ENCODE measurements at regions not wholly inside any gene's neighbourhood (a gene's known extent, or its start where the extent isn't known, plus 50 kb on each side); places are given as distances from the start of the nearest gene placed in this dataset.

DNA sequence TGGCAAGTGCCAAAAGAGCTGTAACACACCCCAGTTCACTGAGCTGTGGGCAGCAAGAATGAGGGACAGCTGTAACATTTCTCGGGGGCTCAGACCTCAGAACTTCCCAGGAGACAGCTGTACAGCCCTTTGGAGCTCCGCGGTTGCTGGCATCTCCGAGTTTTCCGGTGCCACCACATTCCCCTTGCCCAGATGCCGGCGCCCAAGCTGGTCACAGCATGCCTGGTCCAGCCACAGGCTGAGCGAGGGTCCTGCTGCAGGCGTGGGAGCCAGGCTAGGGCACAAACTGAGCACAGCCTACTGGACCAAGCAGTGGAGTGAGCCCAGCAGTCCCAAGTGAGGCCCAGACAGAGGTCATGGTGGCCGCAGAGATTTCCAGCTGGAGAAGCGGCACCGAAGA is 797.7 kb upstream of the EDIL3 start:
- H3K4me3 Mint-ChIP-seq (ENCODE audit: unreplicated experiment): no peak overlapping the region

DNA sequence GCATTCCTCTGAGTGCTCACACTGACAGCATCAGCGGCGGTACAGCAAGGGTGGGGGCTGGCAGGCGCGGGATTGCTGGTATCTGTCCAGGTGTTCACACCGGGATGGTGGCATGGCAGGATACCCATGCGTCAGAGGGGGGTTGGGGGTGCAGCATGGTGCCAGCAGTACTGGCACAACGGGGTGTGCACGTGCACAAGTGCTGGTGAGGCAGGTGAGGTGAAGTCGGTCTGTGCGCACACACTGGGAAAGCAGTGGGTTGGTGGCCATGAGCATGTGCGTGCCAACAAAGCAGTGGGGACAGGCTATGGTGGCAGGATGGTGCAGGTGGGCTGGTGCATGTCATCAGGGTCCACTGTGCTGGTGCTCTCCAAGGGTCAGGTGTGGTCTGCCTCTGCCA is 819.6 kb upstream of the EDIL3 start:
- ChIA-PET POLR2A (no interaction called here), CTCF (no interaction called here)
- TF ChIP-seq, protein P1, sequence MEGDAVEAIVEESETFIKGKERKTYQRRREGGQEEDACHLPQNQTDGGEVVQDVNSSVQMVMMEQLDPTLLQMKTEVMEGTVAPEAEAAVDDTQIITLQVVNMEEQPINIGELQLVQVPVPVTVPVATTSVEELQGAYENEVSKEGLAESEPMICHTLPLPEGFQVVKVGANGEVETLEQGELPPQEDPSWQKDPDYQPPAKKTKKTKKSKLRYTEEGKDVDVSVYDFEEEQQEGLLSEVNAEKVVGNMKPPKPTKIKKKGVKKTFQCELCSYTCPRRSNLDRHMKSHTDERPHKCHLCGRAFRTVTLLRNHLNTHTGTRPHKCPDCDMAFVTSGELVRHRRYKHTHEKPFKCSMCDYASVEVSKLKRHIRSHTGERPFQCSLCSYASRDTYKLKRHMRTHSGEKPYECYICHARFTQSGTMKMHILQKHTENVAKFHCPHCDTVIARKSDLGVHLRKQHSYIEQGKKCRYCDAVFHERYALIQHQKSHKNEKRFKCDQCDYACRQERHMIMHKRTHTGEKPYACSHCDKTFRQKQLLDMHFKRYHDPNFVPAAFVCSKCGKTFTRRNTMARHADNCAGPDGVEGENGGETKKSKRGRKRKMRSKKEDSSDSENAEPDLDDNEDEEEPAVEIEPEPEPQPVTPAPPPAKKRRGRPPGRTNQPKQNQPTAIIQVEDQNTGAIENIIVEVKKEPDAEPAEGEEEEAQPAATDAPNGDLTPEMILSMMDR (IDR thresholded peaks at IDR 0.05; ENCODE audit: unreplicated experiment): no peak
- H3K27me3 Mint-ChIP-seq (ENCODE audit: insufficient read depth, unreplicated experiment): no peaks in the 10 kb centered on the region
- H3K9me3 Mint-ChIP-seq (ENCODE audit: unreplicated experiment): no peaks in the 10 kb centered on the region
- no peak for DNase-seq (ENCODE audit: unreplicated experiment)
- no peaks in the 10 kb centered on the region for H3K36me3 Mint-ChIP-seq (ENCODE audit: insufficient read depth, unreplicated experiment)
- no peak overlapping the region for H3K4me3 Mint-ChIP-seq (ENCODE audit: unreplicated experiment)
- no TSS peak for BruUV-seq (replicated peaks)
- no peak overlapping the region for H3K27ac Mint-ChIP-seq (ENCODE audit: low read depth, unreplicated experiment)
- no peaks in the 10 kb centered on the region for H3K4me1 Mint-ChIP-seq (ENCODE audit: insufficient read depth, unreplicated experiment)
- intact Hi-C loops (cut with micrococcal nuclease): no loop called here

More for the DNA sequence above, 797.7 kb upstream of the EDIL3 start:
- Mint-ChIP-seq H3K9me3 (ENCODE audit: unreplicated experiment) (no peaks in the 10 kb centered on the region), H3K27me3 (ENCODE audit: insufficient read depth, unreplicated experiment) (peaks cover 24% of the 10 kb centered on the region), H3K36me3 (ENCODE audit: insufficient read depth, unreplicated experiment) (no peaks in the 10 kb centered on the region), H3K4me1 (ENCODE audit: insufficient read depth, unreplicated experiment) (peaks cover 2% of the 10 kb centered on the region), H3K27ac (ENCODE audit: low read depth, unreplicated experiment) (no peak overlapping the region)
- DNase-seq (ENCODE audit: unreplicated experiment): no peak
- TF ChIP-seq, protein P1 (IDR thresholded peaks at IDR 0.05; ENCODE audit: unreplicated experiment): no peak
- POLR2A ChIA-PET: no interaction called here
- CTCF ChIA-PET: no interaction called here
- BruUV-seq (replicated peaks): no TSS peak
- intact Hi-C loops (cut with micrococcal nuclease): no loop called here

DNA sequence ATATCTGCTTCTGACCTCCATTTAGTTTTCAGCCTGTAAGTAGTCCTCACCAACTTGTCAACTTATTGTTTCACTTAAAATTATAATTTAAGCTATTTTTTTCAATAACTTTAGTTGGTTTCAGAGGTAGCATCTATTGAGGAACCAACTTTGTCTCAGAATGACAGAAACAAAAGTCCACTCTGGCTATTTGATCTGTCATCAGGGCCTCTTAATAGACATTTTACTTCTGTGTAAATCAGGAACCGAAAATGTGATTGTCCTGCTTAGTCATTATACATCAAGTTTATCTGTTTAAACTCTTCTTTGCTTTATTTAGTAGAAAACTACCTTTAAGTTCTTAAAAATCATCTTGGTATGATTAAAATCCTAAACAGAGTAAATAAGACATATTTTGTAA is 820.8 kb upstream of the EDIL3 start:
- POLR2A ChIA-PET: no interaction called here
- H3K27ac Mint-ChIP-seq (ENCODE audit: low read depth, unreplicated experiment): no peak overlapping the region
- no peaks in the 10 kb centered on the region for H3K27me3 Mint-ChIP-seq (ENCODE audit: insufficient read depth, unreplicated experiment)
- H3K4me3 Mint-ChIP-seq (ENCODE audit: unreplicated experiment): no peak overlapping the region
- no TSS peak for BruUV-seq (replicated peaks)
- intact Hi-C loops (cut with micrococcal nuclease): no loop called here
- CTCF ChIA-PET: no interaction called here
- no peak for DNase-seq (ENCODE audit: unreplicated experiment)
- no peaks in the 10 kb centered on the region for H3K4me1 Mint-ChIP-seq (ENCODE audit: insufficient read depth, unreplicated experiment)
- H3K36me3 Mint-ChIP-seq (ENCODE audit: insufficient read depth, unreplicated experiment): no peaks in the 10 kb centered on the region
- TF ChIP-seq, protein P1 (IDR thresholded peaks at IDR 0.05; ENCODE audit: unreplicated experiment): no peak
- H3K9me3 Mint-ChIP-seq (ENCODE audit: unreplicated experiment): no peaks in the 10 kb centered on the region

DNA sequence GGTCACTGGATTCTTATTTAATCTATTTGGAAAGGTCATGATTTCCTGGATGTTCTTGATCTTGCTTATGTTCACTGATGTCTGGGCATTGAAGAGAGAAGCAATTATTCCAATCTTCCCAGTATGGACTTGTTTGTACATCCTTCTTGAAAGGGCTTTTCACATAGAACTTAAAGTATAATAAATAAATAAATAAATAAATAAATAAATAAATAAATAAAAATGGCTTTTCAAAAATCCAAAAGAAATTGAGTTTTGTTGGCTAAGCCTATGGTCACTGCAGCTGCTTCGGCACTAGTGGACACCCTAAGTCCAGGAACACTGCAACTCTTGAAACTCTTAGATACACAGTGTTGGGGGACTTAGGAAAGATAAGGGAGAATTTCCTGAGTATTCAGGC is 840.7 kb upstream of the EDIL3 start:
- Mint-ChIP-seq H3K9me3 (ENCODE audit: unreplicated experiment) (peaks cover 31% of the 10 kb centered on the region), H3K27me3 (ENCODE audit: insufficient read depth, unreplicated experiment) (no peaks in the 10 kb centered on the region), H3K27ac (ENCODE audit: low read depth, unreplicated experiment) (no peak overlapping the region), H3K4me1 (ENCODE audit: insufficient read depth, unreplicated experiment) (no peaks in the 10 kb centered on the region), H3K36me3 (ENCODE audit: insufficient read depth, unreplicated experiment) (no peaks in the 10 kb centered on the region), H3K4me3 (ENCODE audit: unreplicated experiment) (no peak overlapping the region)
- ChIA-PET POLR2A (no interaction called here), CTCF (no interaction called here)
- DNase-seq (ENCODE audit: unreplicated experiment): no peak
- intact Hi-C loops (cut with micrococcal nuclease): no loop called here
- TF ChIP-seq, protein P1 (IDR thresholded peaks at IDR 0.05; ENCODE audit: unreplicated experiment): no peak
- BruUV-seq (replicated peaks): no TSS peak

Measured in MCF 10A (cell line).